ENCODE measurements at regions not wholly inside any gene's neighbourhood (a gene's known extent, or its start where the extent isn't known, plus 50 kb on each side); places are given as distances from the start of the nearest gene placed in this dataset.

- no peaks in the 10 kb centered on the region for H4K20me1 ChIP-seq (replicated peaks; ENCODE audit: insufficient read depth)
- no peak overlapping the region for H2AFZ ChIP-seq
- no peak overlapping the region for H3K4me2 ChIP-seq
- Mint-ChIP-seq H3K27ac (no peak overlapping the region), H3K27me3 (ENCODE audit: insufficient read depth, low read depth, poor library complexity) (peaks cover 1% of the 10 kb centered on the region), H3K4me3 (no peak overlapping the region), H3K9me3 (no peaks in the 10 kb centered on the region), H3K4me1 (no peaks in the 10 kb centered on the region), H3K36me3 (ENCODE audit: low read depth) (no peaks in the 10 kb centered on the region)
- no peak for TF ChIP-seq POLR2AphosphoS5 (IDR thresholded peaks at IDR 0.05; ENCODE audit: low read depth)
- TF ChIP-seq STAT1 (IDR thresholded peaks at IDR 0.05; ENCODE audit: unreplicated experiment): no peak
- no peak for TF ChIP-seq REST (IDR thresholded peaks at IDR 0.05; ENCODE audit: unreplicated experiment)
- no peak for TF ChIP-seq ZNF331 (CRISPR knock-in tag; IDR thresholded peaks at IDR 0.05; ENCODE audit: low read depth)
- no peaks in the 10 kb centered on the region for H3K27me3 ChIP-seq (ENCODE audit: insufficient read depth)
- H3K4me3 ChIP-seq: no peak overlapping the region
- no peaks in the 10 kb centered on the region for H3K4me1 ChIP-seq (ENCODE audit: insufficient read depth)
- H3F3A ChIP-seq (replicated peaks; ENCODE audit: low read depth): no peaks in the 10 kb centered on the region
- H3K9me2 ChIP-seq (ENCODE audit: insufficient read depth): no peaks in the 10 kb centered on the region
- no peak overlapping the region for H3K27ac ChIP-seq (ENCODE audit: low read depth)
- H3K36me3 ChIP-seq (ENCODE audit: insufficient read depth): no peaks in the 10 kb centered on the region
- DNase-seq (ENCODE audit: low spot score) (no peak), ATAC-seq (no peak)
- no peaks in the 10 kb centered on the region for H3K79me2 ChIP-seq (replicated peaks; ENCODE audit: insufficient read depth)
Measured at GRCh38 chr21:25420831-25421230, 186.4 kb downstream of the MRPL39 start.

DNA sequence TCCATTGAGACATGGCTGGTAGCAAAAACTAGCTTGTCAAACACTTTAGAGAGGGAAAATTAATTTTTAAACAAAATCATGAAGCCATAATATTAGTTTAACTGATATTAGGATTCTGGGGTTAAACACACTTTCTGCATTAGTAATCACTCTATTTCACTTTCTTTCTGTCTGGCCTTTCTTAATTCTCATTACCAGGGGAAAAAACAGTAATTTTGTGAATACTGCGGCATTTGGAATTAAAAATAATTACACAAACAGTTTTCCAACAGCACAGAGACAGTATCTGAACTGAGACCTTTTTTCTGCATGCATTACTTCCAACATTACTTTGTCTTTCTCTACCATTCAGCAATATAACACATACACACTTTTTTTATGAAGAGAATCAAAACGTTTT, 190.6 kb downstream of the MRPL39 start:
- Mint-ChIP-seq H3K27me3 (ENCODE audit: insufficient read depth, low read depth, poor library complexity) (peaks cover 1% of the 10 kb centered on the region), H3K27ac (no peak overlapping the region), H3K4me1 (no peaks in the 10 kb centered on the region), H3K4me3 (no peak overlapping the region), H3K9me3 (no peaks in the 10 kb centered on the region), H3K36me3 (ENCODE audit: low read depth) (no peaks in the 10 kb centered on the region)
- Histone ChIP-seq H3K27ac (ENCODE audit: low read depth) (no peak overlapping the region), H3K27me3 (ENCODE audit: insufficient read depth) (no peaks in the 10 kb centered on the region), H3K4me3 (no peak overlapping the region), H3K4me2 (no peak overlapping the region), H3F3A (replicated peaks; ENCODE audit: low read depth) (no peaks in the 10 kb centered on the region), H3K4me1 (ENCODE audit: insufficient read depth) (no peaks in the 10 kb centered on the region), H3K79me2 (replicated peaks; ENCODE audit: insufficient read depth) (no peaks in the 10 kb centered on the region), H2AFZ (no peak overlapping the region), H4K20me1 (replicated peaks; ENCODE audit: insufficient read depth) (no peaks in the 10 kb centered on the region), H3K36me3 (ENCODE audit: insufficient read depth) (no peaks in the 10 kb centered on the region), H3K9me2 (ENCODE audit: insufficient read depth) (peaks cover 3% of the 10 kb centered on the region; the same call in 1 of the 2 replicates)
- ATAC-seq (no peak), DNase-seq (ENCODE audit: low spot score) (no peak)
- TF ChIP-seq ZNF331 (CRISPR knock-in tag; IDR thresholded peaks at IDR 0.05; ENCODE audit: low read depth) (no peak), NANOG (IDR thresholded peaks at IDR 0.05; ENCODE audit: borderline replicate concordance) (no peak), ZNF114 (CRISPR knock-in tag; IDR thresholded peaks at IDR 0.05) (no peak), EZH2 (IDR thresholded peaks at IDR 0.05; ENCODE audit: low read depth, unreplicated experiment) (no peak), EZH2phosphoT487 (IDR thresholded peaks at IDR 0.05; ENCODE audit: unreplicated experiment) (no peak), ETS1 (IDR thresholded peaks at IDR 0.05) (no peak), CTCF (conservative IDR thresholded peaks at IDR 0.05; ENCODE audit: low read depth in 2 of 2) (no peak)

Data from GM23338 (cell line).